ENCODE measurements at regions not wholly inside any gene's neighbourhood (a gene's known extent, or its start where the extent isn't known, plus 50 kb on each side); places are given as distances from the start of the nearest gene placed in this dataset.

- 93% methylated on average over 2 of the region's 2 CpGs for WGBS (ENCODE audit: insufficient coverage, insufficient replicate concordance, low lambda C conversion rate, missing lambda C conversion rate)
- Histone ChIP-seq H3K9me3 (replicated peaks; ENCODE audit: control insufficient read depth, insufficient read depth, low read length) (no peaks in the 10 kb centered on the region; the same call in 2 of the 3 replicates), H3K4me3 (no peak overlapping the region), H3K9ac (ENCODE audit: control insufficient read depth, insufficient read depth, low read length) (no peak overlapping the region), H2AFZ (ENCODE audit: control insufficient read depth, low read depth, low read length) (no peak overlapping the region), H3K4me2 (ENCODE audit: control insufficient read depth, insufficient read depth) (no peak overlapping the region), H3K4me1 (ENCODE audit: control insufficient read depth, insufficient read depth, low read length) (peaks cover 9% of the 10 kb centered on the region; the same call in 1 of the 2 replicates), H4K20me1 (ENCODE audit: control insufficient read depth, insufficient read depth) (no peaks in the 10 kb centered on the region), H3K36me3 (ENCODE audit: control insufficient read depth in 2 of 2, insufficient read depth in 2 of 2, low read length in 1 of 2) (no peaks in the 10 kb centered on the region), H3K27me3 (replicated peaks in 1 of 2; ENCODE audit: control insufficient read depth in 2 of 2, insufficient read depth in 2 of 2, low read length in 1 of 2) (no peaks in the 10 kb centered on the region), H3K79me2 (ENCODE audit: control insufficient read depth, insufficient read depth, low read length) (no peaks in the 10 kb centered on the region), H3K27ac (ENCODE audit: control insufficient read depth, insufficient read depth) (no peak overlapping the region)
- ATAC-seq = no peak
- in situ Hi-C loops (cut with MboI) = no loop called here
- BruUV-seq (replicated peaks) = no TSS peak
- ChIA-PET RAD21 (ENCODE audit: unreplicated experiment) (no interaction called here), CTCF (no interaction called here), SMC1A (ENCODE audit: uncharacterized antibody, unreplicated experiment) (interaction anchor here (1.3 kb wide), 1 partner anchor 50 kb away, joined by 3 read pairs; no protein-coding TSS in a partner anchor), POLR2A (no interaction called here)
- intact Hi-C loops (cut with micrococcal nuclease; ENCODE audit: unreplicated experiment) = no loop called here
- DNase-seq (ENCODE audit: low read depth, low spot score) = no peak
- TF ChIP-seq BHLHE40 (IDR thresholded peaks at IDR 0.05; ENCODE audit: borderline replicate concordance in 1 of 2, low read depth in 2 of 2, low read length in 1 of 2) = no peak
- TF ChIP-seq SUZ12 (IDR thresholded peaks at IDR 0.05; ENCODE audit: unreplicated experiment) = no peak
- no peak for TF ChIP-seq ZBTB33 (IDR thresholded peaks at IDR 0.05)
- no peak for TF ChIP-seq NKRF (conservative IDR thresholded peaks at IDR 0.05)
- TF ChIP-seq ZNF687 (IDR thresholded peaks at IDR 0.05) = no peak
- TF ChIP-seq ZBTB4 (CRISPR knock-in tag; IDR thresholded peaks at IDR 0.05) = no peak
- TF ChIP-seq CBX3 (IDR thresholded peaks at IDR 0.05; ENCODE audit: borderline replicate concordance, low read depth) = no peak
- TF ChIP-seq SIX5 (IDR thresholded peaks at IDR 0.05; ENCODE audit: low read depth, low read length, severe bottlenecking) = no peak
- no peak for TF ChIP-seq GATAD2B (conservative IDR thresholded peaks at IDR 0.05; ENCODE audit: low read depth)
- no peak for TF ChIP-seq POLR2AphosphoS2 (IDR thresholded peaks at IDR 0.05; ENCODE audit: low read depth, low read length)
- TF ChIP-seq WRNIP1 (IDR thresholded peaks at IDR 0.05; ENCODE audit: borderline replicate concordance, low read depth, low read length) = no peak
- TF ChIP-seq PML (IDR thresholded peaks at IDR 0.05; ENCODE audit: low read length) = no peak
- FAIRE-seq = no peak
Measured at GRCh38 chr1:101102426-101103156, 77.0 kb upstream of the DPH5 start.
